ENCODE measurements at regions not wholly inside any gene's neighbourhood (a gene's known extent, or its start where the extent isn't known, plus 50 kb on each side); places are given as distances from the start of the nearest gene placed in this dataset.

DNA sequence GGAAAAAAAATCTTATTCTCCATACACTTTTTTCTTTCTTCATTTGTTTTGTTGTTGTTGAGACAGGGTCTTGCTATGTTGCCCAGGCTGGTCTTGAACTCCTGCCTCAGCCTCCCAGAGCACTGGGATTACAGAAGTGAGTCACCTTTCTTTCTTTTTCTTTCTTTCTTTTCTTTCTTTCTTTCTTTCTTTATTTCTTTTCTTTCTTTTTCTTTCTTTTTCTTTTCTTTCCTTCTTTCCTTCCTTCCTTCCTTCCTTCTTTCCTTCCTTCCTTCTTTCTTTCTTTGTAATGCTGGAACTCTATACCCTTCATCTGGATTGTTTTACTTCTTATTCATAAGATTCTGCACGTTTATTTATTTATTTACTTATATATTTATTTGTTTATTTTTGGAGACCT lies 94.5 kb upstream of the TNRC6A start:
- TF ChIP-seq, protein P1, sequence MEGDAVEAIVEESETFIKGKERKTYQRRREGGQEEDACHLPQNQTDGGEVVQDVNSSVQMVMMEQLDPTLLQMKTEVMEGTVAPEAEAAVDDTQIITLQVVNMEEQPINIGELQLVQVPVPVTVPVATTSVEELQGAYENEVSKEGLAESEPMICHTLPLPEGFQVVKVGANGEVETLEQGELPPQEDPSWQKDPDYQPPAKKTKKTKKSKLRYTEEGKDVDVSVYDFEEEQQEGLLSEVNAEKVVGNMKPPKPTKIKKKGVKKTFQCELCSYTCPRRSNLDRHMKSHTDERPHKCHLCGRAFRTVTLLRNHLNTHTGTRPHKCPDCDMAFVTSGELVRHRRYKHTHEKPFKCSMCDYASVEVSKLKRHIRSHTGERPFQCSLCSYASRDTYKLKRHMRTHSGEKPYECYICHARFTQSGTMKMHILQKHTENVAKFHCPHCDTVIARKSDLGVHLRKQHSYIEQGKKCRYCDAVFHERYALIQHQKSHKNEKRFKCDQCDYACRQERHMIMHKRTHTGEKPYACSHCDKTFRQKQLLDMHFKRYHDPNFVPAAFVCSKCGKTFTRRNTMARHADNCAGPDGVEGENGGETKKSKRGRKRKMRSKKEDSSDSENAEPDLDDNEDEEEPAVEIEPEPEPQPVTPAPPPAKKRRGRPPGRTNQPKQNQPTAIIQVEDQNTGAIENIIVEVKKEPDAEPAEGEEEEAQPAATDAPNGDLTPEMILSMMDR (IDR thresholded peaks at IDR 0.05), result no peak
- no peak for TF ChIP-seq POLR2AphosphoS5 (IDR thresholded peaks at IDR 0.05)

Data from upper lobe of left lung (tissue), 4 donors.